Natural killer cell (primary cell): ENCODE measurements at regions not wholly inside any gene's neighbourhood (a gene's known extent, or its start where the extent isn't known, plus 50 kb on each side); places are given as distances from the start of the nearest gene placed in this dataset.
"Not testable (repeated sequence)": the region's sequence is repeated elsewhere in the genome, so short reads cannot be mapped to it uniquely, and the experiment has no call there.

Experiments used
- ATAC-seq, 3 donors: fragments of 150-1000 bp in 2 of 3; fragments of 200-7000 bp in 1 of 3; cut with Tn5 transposase; 1 replicate in 1 of 3; 2 replicates in 2 of 3; pipeline ENCODE4 v1.10.0; 2021; ENCODE audit warnings: mild to moderate bottlenecking in 2 of 3, moderate library complexity in 2 of 3
- DNase-seq, 2 donors: peaks; one replicate each; pipeline versions ENCODE4 v3.0.0 to v3.0.0-alpha.2; 2013 to 2021; ENCODE audit warnings: mixed read lengths in 1 of 2
- H3K27ac ChIP-seq: one replicate; pipeline ENCODE4 v1.5.1; 2013; ENCODE audit warnings: mild to moderate bottlenecking, low read length
- H3K27me3 ChIP-seq: one replicate; pipeline ENCODE4 v1.6.1; 2013; ENCODE audit warnings: low read length; ENCODE audit not compliant: control insufficient read depth, insufficient read depth
- H3K36me3 ChIP-seq: one replicate; pipeline ENCODE4 v1.6.1; 2013; ENCODE audit warnings: low read length; ENCODE audit not compliant: control insufficient read depth, insufficient read depth
- H3K4me1 ChIP-seq: one replicate; pipeline ENCODE4 v1.6.1; 2013; ENCODE audit warnings: low read length; ENCODE audit not compliant: control insufficient read depth, insufficient read depth
- H3K4me3 ChIP-seq: one replicate; pipeline ENCODE4 v1.5.1; 2013; ENCODE audit warnings: low read length
- H3K9me3 ChIP-seq: one replicate; pipeline ENCODE4 v1.6.1; 2013; ENCODE audit warnings: low read length; ENCODE audit not compliant: control insufficient read depth, insufficient read depth
- H3K27ac Mint-ChIP-seq, 2 donors: one replicate each; pipeline ENCODE4 v1.8.0; 2022; ENCODE audit warnings: mild to moderate bottlenecking in 2 of 2, mixed read lengths in 2 of 2, moderate library complexity in 1 of 2
- H3K27me3 Mint-ChIP-seq, 2 donors: one replicate each; pipeline ENCODE4 v1.8.0; 2022; ENCODE audit warnings: low read depth in 2 of 2, mixed read lengths in 2 of 2
- H3K36me3 Mint-ChIP-seq: one replicate; pipeline ENCODE4 v1.8.0; 2022; ENCODE audit warnings: mixed read lengths
- H3K4me1 Mint-ChIP-seq, 2 donors: one replicate each; pipeline ENCODE4 v1.8.0; 2022; ENCODE audit warnings: mixed read lengths in 2 of 2
- H3K4me3 Mint-ChIP-seq: one replicate; pipeline ENCODE4 v1.8.0; 2022; ENCODE audit warnings: mild to moderate bottlenecking, moderate library complexity, mixed read lengths
- H3K9me3 Mint-ChIP-seq, 2 donors: one replicate each; pipeline ENCODE4 v1.8.0; 2022; ENCODE audit warnings: mixed read lengths in 2 of 2
- WGBS: methylation state at CpG from one replicate; pipeline ENCODE4 v1.1.7; 2013; ENCODE audit warnings: missing lambda C conversion rate; ENCODE audit not compliant: insufficient coverage; 5-methylcytosine and 5-hydroxymethylcytosine counted together
- intact Hi-C: fragments of 100-400 bp; cut with micrococcal nuclease; formaldehyde crosslinking; loops from one replicate; pipeline ENCODE4 v1.14.2; 2022
- TF ChIP-seq, protein P1 (sequence below): fragments of 200-600 bp; IDR thresholded peaks from one replicate; pipeline ENCODE4 v1.8.0; 2022; ENCODE audit warnings: antibody characterized with exemption

DNA sequence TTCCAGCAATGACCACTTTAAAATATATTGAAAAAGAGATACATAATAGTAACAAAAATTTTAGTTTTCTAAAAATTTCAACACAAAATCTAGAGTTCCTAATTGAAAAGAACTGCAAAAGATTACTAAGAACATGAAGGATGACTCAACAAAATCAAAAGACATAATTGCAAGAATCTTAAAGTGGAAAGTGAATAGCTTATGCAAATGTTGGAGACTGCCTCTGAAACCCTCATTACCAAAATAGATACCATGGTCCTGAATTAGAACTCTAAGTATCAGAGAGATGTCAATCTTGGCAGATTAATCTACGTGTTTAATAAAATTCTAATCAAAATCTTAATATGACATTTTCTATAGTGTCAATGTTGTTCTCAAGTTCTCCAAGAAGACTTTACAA is 60.7 kb upstream of the SGO1 start:
- no CpG with 5 or more reads among the region's 1 CpG for WGBS
- no peak overlapping the region for H3K4me3 ChIP-seq
- Mint-ChIP-seq H3K4me3 (no peak overlapping the region), H3K27me3 (peaks cover 5 to 12% of the 10 kb centered on the region in 2 donors), H3K27ac (no peak overlapping the region), H3K36me3 (peaks cover 15% of the 10 kb centered on the region), H3K4me1 (no peaks in the 10 kb centered on the region), H3K9me3 (no peaks in the 10 kb centered on the region)
- H3K27me3 ChIP-seq, result no peaks in the 10 kb centered on the region
- intact Hi-C loops, result no loop called here
- DNase-seq (no peak), ATAC-seq (no peak)
- no peaks in the 10 kb centered on the region for H3K9me3 ChIP-seq
- H3K4me1 ChIP-seq, result no peaks in the 10 kb centered on the region
- no peak overlapping the region for H3K27ac ChIP-seq
- TF ChIP-seq, protein P1, sequence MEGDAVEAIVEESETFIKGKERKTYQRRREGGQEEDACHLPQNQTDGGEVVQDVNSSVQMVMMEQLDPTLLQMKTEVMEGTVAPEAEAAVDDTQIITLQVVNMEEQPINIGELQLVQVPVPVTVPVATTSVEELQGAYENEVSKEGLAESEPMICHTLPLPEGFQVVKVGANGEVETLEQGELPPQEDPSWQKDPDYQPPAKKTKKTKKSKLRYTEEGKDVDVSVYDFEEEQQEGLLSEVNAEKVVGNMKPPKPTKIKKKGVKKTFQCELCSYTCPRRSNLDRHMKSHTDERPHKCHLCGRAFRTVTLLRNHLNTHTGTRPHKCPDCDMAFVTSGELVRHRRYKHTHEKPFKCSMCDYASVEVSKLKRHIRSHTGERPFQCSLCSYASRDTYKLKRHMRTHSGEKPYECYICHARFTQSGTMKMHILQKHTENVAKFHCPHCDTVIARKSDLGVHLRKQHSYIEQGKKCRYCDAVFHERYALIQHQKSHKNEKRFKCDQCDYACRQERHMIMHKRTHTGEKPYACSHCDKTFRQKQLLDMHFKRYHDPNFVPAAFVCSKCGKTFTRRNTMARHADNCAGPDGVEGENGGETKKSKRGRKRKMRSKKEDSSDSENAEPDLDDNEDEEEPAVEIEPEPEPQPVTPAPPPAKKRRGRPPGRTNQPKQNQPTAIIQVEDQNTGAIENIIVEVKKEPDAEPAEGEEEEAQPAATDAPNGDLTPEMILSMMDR, result no peak
- no peaks in the 10 kb centered on the region for H3K36me3 ChIP-seq

DNA sequence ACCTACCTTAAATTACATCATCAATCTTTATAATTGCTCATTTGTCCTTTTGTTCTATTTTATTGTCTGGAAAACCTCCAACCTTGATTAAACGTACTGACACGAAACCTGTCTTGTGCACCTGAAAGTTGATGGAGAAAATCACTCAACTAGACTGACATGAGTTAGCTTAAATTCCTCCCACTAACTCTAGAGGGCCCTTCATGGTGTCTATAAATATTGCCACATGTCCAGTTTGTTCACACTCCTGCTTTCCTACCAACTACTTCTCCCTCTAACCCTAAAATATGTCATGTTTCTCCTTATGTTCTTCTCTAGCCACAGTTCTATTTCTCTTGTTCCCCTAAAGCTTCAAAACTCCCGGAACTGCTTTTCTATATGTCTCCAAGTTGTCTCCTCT is 59.8 kb upstream of the SGO1 start:
- ATAC-seq (no peak), DNase-seq (no peak)
- no peaks in the 10 kb centered on the region for H3K27me3 ChIP-seq
- H3K27ac ChIP-seq, result no peak overlapping the region
- 87% methylated on average over 3 of the region's 3 CpGs for WGBS
- H3K4me1 Mint-ChIP-seq, result no peaks in the 10 kb centered on the region
- H3K36me3 Mint-ChIP-seq, result peaks cover 19% of the 10 kb centered on the region
- no peak overlapping the region for H3K4me3 ChIP-seq
- H3K9me3 Mint-ChIP-seq, result no peaks in the 10 kb centered on the region
- TF ChIP-seq, protein P1, result no peak
- no peak overlapping the region for H3K27ac Mint-ChIP-seq
- intact Hi-C loops, result no loop called here
- no peaks in the 10 kb centered on the region for H3K36me3 ChIP-seq
- H3K4me3 Mint-ChIP-seq, result no peak overlapping the region
- H3K27me3 Mint-ChIP-seq, result peaks cover 5 to 16% of the 10 kb centered on the region in 2 donors
- no peaks in the 10 kb centered on the region for H3K4me1 ChIP-seq
- no peaks in the 10 kb centered on the region for H3K9me3 ChIP-seq

DNA sequence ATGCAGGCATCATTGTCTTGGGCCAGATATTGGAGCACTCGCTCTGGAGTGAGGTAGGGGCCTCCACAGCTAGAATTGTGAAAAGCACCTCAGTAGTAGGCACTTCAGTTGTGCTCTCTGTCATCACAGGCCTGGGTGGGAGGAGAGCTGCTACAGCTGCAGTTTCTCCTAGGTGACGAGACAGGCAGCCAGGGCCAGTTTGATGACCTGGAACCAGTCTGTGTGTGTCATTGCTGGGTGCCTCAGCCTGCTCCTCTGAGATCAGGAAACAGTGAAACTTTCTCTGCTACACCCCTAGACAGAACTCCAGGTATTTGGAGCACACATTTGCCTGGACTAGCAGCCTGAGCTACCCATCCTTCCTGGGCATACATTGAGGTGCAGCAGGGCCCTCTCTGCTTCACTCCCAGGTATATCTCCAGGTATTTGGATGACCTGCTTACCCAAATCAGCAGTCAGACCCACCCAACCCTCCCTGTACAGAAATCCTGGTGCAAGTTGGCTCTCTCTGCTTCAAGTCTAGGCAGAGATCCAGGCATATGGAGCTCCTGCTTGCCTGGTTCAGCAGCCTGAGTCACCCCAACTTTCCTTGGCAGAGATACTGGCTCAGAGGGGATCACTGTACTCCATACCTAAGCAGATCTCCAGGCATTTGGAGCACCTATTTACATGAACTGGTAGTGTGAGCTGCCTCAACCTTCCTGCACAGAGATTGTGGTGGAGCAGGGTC is 54.3 kb upstream of the SGO1 start:
- Histone ChIP-seq H3K9me3 (no peaks in the 10 kb centered on the region), H3K36me3 (no peaks in the 10 kb centered on the region)
- intact Hi-C loops, result no loop called here

DNA sequence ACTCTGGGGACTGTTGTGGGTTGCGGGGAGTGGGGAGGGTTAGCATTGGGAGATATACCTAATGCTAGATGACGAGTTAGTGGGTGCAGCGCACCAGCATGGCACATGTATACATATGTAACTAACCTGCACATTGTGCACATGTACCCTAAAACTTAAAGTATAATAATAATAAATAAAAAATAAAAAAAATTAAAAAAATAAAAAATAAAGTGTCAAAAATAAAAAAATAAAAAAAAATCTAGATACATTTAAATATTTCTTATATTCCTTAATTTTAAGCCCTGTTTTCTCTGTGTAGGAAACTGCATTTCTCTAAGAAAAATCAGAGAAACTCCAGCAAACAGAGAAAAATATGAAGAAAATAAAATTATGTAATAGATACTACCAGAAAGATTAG is 52.2 kb upstream of the SGO1 start:
- H3K36me3 ChIP-seq, H3K4me1 ChIP-seq, H3K27me3 ChIP-seq, H3K27ac ChIP-seq, H3K4me3 ChIP-seq, DNase-seq, H3K4me1 Mint-ChIP-seq, intact Hi-C loops, H3K9me3 ChIP-seq, H3K9me3 Mint-ChIP-seq, H3K27ac Mint-ChIP-seq, H3K4me3 Mint-ChIP-seq, ATAC-seq: not testable (repeated sequence)
- no CpG with 5 or more reads among the region's 3 CpGs for WGBS
- Mint-ChIP-seq H3K27me3 (peaks cover 2 to 16% of the 10 kb centered on the region in 2 donors), H3K36me3 (peaks cover 18% of the 10 kb centered on the region)

More for the DNA sequence above, 54.3 kb upstream of the SGO1 start:
- no peaks in the 10 kb centered on the region for H3K9me3 Mint-ChIP-seq
- H3K4me1 Mint-ChIP-seq, result no peaks in the 10 kb centered on the region
- no peak overlapping the region for H3K4me3 ChIP-seq
- no peak for DNase-seq
- H3K27ac Mint-ChIP-seq, result no peak overlapping the region
- H3K27me3 ChIP-seq, result no peaks in the 10 kb centered on the region
- H3K27me3 Mint-ChIP-seq, result peaks cover 5 to 16% of the 10 kb centered on the region in 2 donors
- peaks cover 19% of the 10 kb centered on the region for H3K36me3 Mint-ChIP-seq
- ATAC-seq, result no peak
- TF ChIP-seq, protein P1, result no peak
- H3K4me1 ChIP-seq, result no peaks in the 10 kb centered on the region
- 96% methylated on average over 2 of the region's 2 CpGs for WGBS
- no peak overlapping the region for H3K4me3 Mint-ChIP-seq
- no peak overlapping the region for H3K27ac ChIP-seq
